Duodenal mucosa (tissue), 2 donors: ENCODE measurements at regions not wholly inside any gene's neighbourhood (a gene's known extent, or its start where the extent isn't known, plus 50 kb on each side); places are given as distances from the start of the nearest gene placed in this dataset.

ENCODE experiments used
- H3K27ac ChIP-seq: one replicate; pipeline ENCODE4 v1.7.0; 2013; ENCODE audit warnings: low read depth, low read length
- H3K27me3 ChIP-seq, 2 donors: one replicate each; pipeline ENCODE4 v1.7.0; 2013; ENCODE audit warnings: low read length in 2 of 2, control low read depth in 1 of 2; ENCODE audit not compliant: insufficient read depth in 2 of 2, control insufficient read depth in 1 of 2
- H3K36me3 ChIP-seq, 2 donors: one replicate each; pipeline ENCODE4 v1.7.0; 2013; ENCODE audit warnings: low read length in 2 of 2, control low read depth in 1 of 2; ENCODE audit not compliant: insufficient read depth in 2 of 2, control insufficient read depth in 1 of 2
- H3K4me1 ChIP-seq, 2 donors: one replicate each; pipeline ENCODE4 v1.7.0; 2013; ENCODE audit warnings: low read length in 2 of 2, control low read depth in 1 of 2; ENCODE audit not compliant: insufficient read depth in 2 of 2, control insufficient read depth in 1 of 2
- H3K4me3 ChIP-seq, 2 donors: one replicate each; pipeline ENCODE4 v1.7.0; 2013; ENCODE audit warnings: low read length in 2 of 2, low read depth in 1 of 2
- H3K9ac ChIP-seq, 2 donors: one replicate each; pipeline ENCODE4 v1.7.0; 2013; ENCODE audit warnings: low read length in 2 of 2, low read depth in 1 of 2
- H3K9me3 ChIP-seq, 2 donors: one replicate each; pipeline ENCODE4 v1.7.0; 2013; ENCODE audit warnings: low read length in 2 of 2, control low read depth in 1 of 2; ENCODE audit not compliant: control insufficient read depth in 1 of 2

DNA sequence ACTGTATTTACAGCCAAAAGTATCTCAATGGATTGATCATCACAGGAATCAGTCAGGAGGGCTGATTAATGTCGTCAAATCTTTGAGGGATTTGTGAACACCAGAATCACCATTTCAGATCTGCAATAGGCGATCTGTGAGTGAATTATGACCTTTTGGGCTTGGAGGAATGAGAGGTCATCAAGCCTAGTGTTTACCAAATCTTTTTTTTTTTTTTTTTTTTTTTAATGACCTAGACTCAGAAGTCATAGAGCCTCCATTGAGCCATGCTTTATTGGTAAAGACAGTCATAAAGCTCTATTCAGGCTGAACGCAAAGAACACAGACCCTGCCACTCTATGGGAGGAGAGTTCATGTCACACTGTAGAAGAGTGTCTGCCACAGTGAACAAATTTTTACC lies 97.7 kb downstream of the SOCS6 start:
- H3K9ac ChIP-seq, result no peak overlapping the region
- H3K36me3 ChIP-seq, result no peaks in the 10 kb centered on the region
- peaks cover 0 to 5% of the 10 kb centered on the region in 2 donors for H3K4me1 ChIP-seq
- H3K27ac ChIP-seq, result no peak overlapping the region
- H3K27me3 ChIP-seq, result no peaks in the 10 kb centered on the region
- no peaks in the 10 kb centered on the region for H3K9me3 ChIP-seq
- H3K4me3 ChIP-seq, result no peak overlapping the region

DNA sequence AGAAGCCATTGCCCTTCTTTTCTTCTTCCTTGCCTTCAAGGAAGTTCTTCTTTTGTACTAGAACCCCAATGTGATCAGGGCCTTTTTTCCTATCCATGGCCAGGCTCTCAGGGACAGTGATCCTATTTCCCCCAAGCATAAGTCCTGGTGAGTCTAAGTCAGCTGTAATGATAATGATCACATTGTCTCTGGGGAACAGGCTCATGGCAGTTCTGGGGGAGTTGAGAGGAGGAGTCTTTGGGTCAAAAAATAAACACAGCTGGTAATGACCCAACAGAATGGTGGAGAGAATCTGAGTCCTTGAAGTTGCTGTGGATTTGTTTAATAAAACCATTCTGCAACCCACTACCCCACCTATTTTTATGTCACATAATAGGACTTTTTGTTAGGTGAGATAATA lies 96.6 kb downstream of the SOCS6 start:
- no peak overlapping the region for H3K4me3 ChIP-seq
- no peaks in the 10 kb centered on the region for H3K27me3 ChIP-seq
- no peaks in the 10 kb centered on the region for H3K9me3 ChIP-seq
- H3K4me1 ChIP-seq, result peaks cover 1 to 10% of the 10 kb centered on the region in 2 donors
- H3K36me3 ChIP-seq, result no peaks in the 10 kb centered on the region
- H3K9ac ChIP-seq, result no peak overlapping the region
- H3K27ac ChIP-seq, result no peak overlapping the region

DNA sequence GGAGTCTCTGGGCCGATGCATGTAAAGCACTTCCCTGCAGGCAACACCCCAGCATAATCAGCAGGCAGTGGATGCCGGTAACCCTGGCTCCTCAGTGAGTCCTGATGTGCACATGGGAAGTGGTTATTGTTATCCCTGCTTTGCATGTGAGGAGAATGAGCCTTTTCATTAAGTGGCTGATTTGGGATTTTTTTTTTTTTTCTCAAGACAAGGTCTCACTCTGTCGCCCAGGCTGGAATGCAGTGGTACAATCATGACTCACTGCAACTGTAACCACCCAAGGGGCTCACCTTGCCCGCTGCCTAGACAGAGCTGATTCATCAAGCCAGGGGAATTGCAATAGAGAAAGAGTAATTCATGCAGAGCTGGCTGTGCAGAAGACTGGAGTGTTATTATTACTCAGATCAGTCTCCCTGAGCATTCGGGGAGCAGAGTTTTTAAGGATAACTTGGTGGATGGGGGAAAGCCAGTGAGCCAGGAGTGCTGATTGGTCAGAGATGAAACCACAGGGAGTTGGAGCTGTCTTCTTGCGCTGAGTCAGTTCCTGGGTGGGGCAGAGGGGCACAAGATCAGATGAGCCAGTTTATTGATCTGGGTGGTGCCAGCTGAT lies 95.4 kb downstream of the SOCS6 start:
- Histone ChIP-seq H3K27me3 (no peaks in the 10 kb centered on the region), H3K9me3 (no peaks in the 10 kb centered on the region), H3K9ac (no peak overlapping the region), H3K27ac (no peak overlapping the region), H3K4me1 (peaks cover 3 to 12% of the 10 kb centered on the region in 2 donors), H3K36me3 (no peaks in the 10 kb centered on the region), H3K4me3 (no peak overlapping the region)

DNA sequence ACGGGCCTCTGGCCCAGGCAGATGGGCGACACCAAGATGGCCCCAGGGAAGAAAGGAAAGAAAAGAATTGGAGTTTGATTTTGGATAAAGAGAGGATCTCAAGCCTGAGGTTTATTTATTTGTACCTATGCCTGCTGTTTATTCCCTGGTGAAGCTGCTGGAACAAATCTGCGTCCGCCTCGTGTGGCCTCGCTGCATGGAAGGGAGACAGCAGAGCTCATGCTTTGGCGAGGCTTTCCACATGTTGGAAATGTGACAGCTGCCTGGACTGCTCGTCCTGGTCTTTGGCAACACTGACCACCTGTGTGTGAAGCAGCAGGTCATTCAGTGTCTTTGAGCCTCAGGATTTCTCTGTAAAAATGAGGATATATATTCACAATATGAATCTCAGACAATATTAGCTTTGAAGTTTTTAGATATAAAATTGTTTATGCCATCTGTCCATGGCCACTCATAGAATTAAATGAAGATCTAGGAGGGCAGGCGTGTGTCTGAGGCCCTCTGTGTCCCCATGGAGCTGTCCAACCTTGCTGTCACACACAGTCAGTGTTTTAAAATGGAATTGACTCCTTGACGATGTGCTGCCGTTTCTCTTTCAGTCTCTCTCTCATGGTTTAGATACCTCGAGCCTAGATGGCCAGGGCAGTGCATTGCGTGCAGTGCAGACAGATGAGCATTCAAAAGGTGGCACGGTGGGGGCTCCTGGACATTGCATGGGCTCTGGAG lies 94.3 kb downstream of the SOCS6 start:
- H3K9me3 ChIP-seq, result no peaks in the 10 kb centered on the region

DNA sequence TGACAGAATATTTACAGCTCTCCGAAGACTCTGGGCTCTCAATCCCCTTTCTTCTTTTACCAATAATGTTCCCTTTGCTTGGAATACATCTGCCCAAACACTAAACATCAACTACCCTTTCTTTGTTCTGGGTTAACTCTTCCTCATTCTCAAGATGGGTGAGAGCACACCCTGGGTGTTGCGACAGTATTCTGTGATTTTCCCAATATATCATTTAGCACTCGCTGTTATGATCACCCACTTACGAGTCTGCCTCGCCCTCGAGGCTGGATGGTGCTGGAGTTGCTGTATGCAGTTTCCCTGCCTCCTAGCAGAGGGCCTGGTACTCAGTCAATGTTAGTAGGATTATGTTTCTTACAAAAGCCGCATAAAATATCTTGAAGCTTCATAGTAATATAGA lies 93.2 kb downstream of the SOCS6 start:
- Histone ChIP-seq H3K36me3 (no peaks in the 10 kb centered on the region), H3K9me3 (no peaks in the 10 kb centered on the region), H3K9ac (peak overlapping the region; percentile 35), H3K27me3 (no peaks in the 10 kb centered on the region), H3K4me3 (no peak overlapping the region), H3K4me1 (peaks cover 16 to 28% of the 10 kb centered on the region in 2 donors), H3K27ac (no peak overlapping the region)

More for the DNA sequence above, 94.3 kb downstream of the SOCS6 start:
- Histone ChIP-seq H3K4me1 (peaks cover 5 to 18% of the 10 kb centered on the region in 2 donors), H3K27ac (no peak overlapping the region), H3K36me3 (no peaks in the 10 kb centered on the region), H3K4me3 (no peak overlapping the region), H3K9ac (no peak overlapping the region), H3K27me3 (no peaks in the 10 kb centered on the region)

DNA sequence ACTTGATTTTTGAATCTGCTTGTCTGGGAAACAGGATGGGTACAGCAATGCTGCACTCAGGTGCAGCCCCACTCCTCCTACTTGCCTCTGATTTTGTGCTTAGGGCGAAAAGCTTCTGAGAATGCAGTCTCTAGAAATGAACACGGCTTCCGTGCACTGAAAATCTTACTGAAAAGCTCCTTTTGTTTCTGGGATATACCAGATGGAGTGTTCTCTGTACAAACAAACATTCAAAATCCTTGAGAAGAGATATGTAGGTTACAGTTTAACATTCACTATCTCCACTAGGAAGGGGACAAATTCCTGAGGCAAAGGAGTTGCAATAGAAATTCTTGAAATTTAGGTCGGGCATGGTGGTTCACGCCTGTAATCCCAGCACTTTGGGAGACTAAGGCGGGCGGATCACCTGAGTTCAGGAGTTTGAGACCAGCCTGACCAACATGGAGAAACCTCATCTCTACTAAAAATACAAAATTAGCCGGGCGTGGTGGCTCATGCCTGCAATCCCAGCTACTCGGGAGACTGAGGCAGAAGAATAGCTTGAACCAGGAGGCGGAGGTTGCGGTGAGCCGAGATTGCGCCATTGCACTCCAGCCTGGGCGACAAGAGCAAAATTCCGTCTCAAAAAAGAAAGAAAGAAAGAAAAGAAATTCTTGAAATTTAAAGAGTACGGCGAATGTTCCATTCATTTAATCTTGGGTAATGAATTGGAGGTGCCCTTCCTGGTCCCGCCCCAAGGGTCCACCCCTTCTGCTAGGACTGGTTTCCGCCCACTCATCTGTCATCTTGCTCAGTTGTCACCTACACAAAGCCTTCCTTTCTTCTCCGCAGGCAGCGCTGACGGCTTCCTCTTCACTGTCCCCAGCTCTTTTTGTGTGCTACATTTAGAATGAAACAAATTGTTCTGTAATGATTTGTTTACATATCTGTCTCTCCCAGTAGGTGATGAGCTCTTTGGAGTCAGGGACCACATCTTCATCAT lies 92.4 kb downstream of the SOCS6 start:
- Histone ChIP-seq H3K9me3 (no peaks in the 10 kb centered on the region), H3K9ac (peak overlapping the region; percentile 35), H3K4me1 (peaks cover 18 to 31% of the 10 kb centered on the region in 2 donors), H3K27ac (no peak overlapping the region), H3K4me3 (peak overlapping the region; percentile 15 to 56), H3K36me3 (no peaks in the 10 kb centered on the region), H3K27me3 (no peaks in the 10 kb centered on the region)
